Prostate gland (tissue), 2 donors: ENCODE measurements at regions not wholly inside any gene's neighbourhood (a gene's known extent, or its start where the extent isn't known, plus 50 kb on each side); places are given as distances from the start of the nearest gene placed in this dataset.

Source experiments
- CTCF ChIP-seq, 4 experiments: fragments of 200-600 bp in 2 of 4; fragments of 450-650 bp in 2 of 4; sonication (generic) in 2 of 4; IDR thresholded peaks; 1 replicate in 3 of 4; 2 replicates in 1 of 4; pipeline ENCODE4 v1.5.1; 2016 to 2019; ENCODE audit warnings: antibody characterized with exemption in 4 of 4, mild to moderate bottlenecking in 2 of 4, moderate library complexity in 2 of 4
- POLR2A ChIP-seq: fragments of 450-650 bp; IDR thresholded peaks from one replicate; pipeline ENCODE4 v1.6.1; 2016; ENCODE audit warnings: antibody characterized with exemption, mild to moderate bottlenecking
- POLR2AphosphoS5 ChIP-seq: sonication (generic); formaldehyde crosslinking; IDR thresholded peaks from one replicate; pipeline ENCODE4 v1.6.1; 2017; ENCODE audit warnings: antibody characterized with exemption

GRCh38 chr1:191101960-191102359 is 624.3 kb upstream of the BRINP3 start:
- TF ChIP-seq CTCF (IDR thresholded peaks at IDR 0.05) (no peak), POLR2A (no peak), POLR2AphosphoS5 (no peak)
